ENCODE measurements at regions not wholly inside any gene's neighbourhood (a gene's known extent, or its start where the extent isn't known, plus 50 kb on each side); places are given as distances from the start of the nearest gene placed in this dataset.

GRCh38 chr21:31397515-31397926, 53.5 kb upstream of the TIAM1 start:
- no peak for DNase-seq (ENCODE audit: low spot score)
- Histone ChIP-seq H3K4me1 (peaks cover 25% of the 10 kb centered on the region), H3F3A (ENCODE audit: low read depth) (no peaks in the 10 kb centered on the region), H3K4me2 (peak overlapping the region; percentile 29), H3K9me3 (ENCODE audit: low read depth) (no peaks in the 10 kb centered on the region), H3K27me3 (no peaks in the 10 kb centered on the region), H3K79me2 (ENCODE audit: low read depth) (peaks cover 32% of the 10 kb centered on the region), H3K27ac (peak overlapping the region; percentile 13), H2AFZ (replicated peaks) (no peak overlapping the region), H4K20me1 (ENCODE audit: low read depth) (peaks cover 15% of the 10 kb centered on the region), H3K9ac (no peak overlapping the region), H3K36me3 (no peaks in the 10 kb centered on the region), H3K4me3 (no peak overlapping the region)
- no peak for TF ChIP-seq EZH2phosphoT487 (IDR thresholded peaks at IDR 0.05)
- TF ChIP-seq EZH2 (IDR thresholded peaks at IDR 0.05) = no peak
- no peak for TF ChIP-seq CTCF (IDR thresholded peaks at IDR 0.05)
- peak overlapping the region; percentile 84 for H3K27ac Mint-ChIP-seq
- no peaks in the 10 kb centered on the region for H3K9me3 Mint-ChIP-seq
- H3K36me3 Mint-ChIP-seq = peaks cover 5% of the 10 kb centered on the region
- no peak overlapping the region for H3K4me3 Mint-ChIP-seq
- no peaks in the 10 kb centered on the region for H3K27me3 Mint-ChIP-seq (ENCODE audit: insufficient read depth, low read depth)
- H3K4me1 Mint-ChIP-seq = peaks cover 44% of the 10 kb centered on the region

GRCh38 chr21:31397030-31397429, 53.0 kb upstream of the TIAM1 start:
- TF ChIP-seq EZH2 (IDR thresholded peaks at IDR 0.05) (no peak), CTCF (IDR thresholded peaks at IDR 0.05) (no peak), EZH2phosphoT487 (IDR thresholded peaks at IDR 0.05) (no peak)

GRCh38 chr21:31396399-31396798, 52.3 kb upstream of the TIAM1 start:
- Mint-ChIP-seq H3K27me3 (ENCODE audit: insufficient read depth, low read depth) (no peaks in the 10 kb centered on the region), H3K4me3 (no peak overlapping the region)

More at GRCh38 chr21:31397030-31397429, 53.0 kb upstream of the TIAM1 start:
- Histone ChIP-seq H3K79me2 (ENCODE audit: low read depth) (peaks cover 30% of the 10 kb centered on the region), H3K9me3 (ENCODE audit: low read depth) (no peaks in the 10 kb centered on the region), H3K27me3 (no peaks in the 10 kb centered on the region), H3K4me1 (peaks cover 25% of the 10 kb centered on the region), H3K9ac (no peak overlapping the region), H3F3A (ENCODE audit: low read depth) (no peaks in the 10 kb centered on the region), H4K20me1 (ENCODE audit: low read depth) (peaks cover 15% of the 10 kb centered on the region), H3K4me3 (no peak overlapping the region), H2AFZ (replicated peaks) (no peak overlapping the region), H3K4me2 (no peak overlapping the region), H3K27ac (no peak overlapping the region), H3K36me3 (no peaks in the 10 kb centered on the region)
- Mint-ChIP-seq H3K9me3 (no peaks in the 10 kb centered on the region), H3K4me1 (peaks cover 44% of the 10 kb centered on the region), H3K27ac (peak overlapping the region; percentile 84), H3K4me3 (no peak overlapping the region), H3K36me3 (peaks cover 6% of the 10 kb centered on the region), H3K27me3 (ENCODE audit: insufficient read depth, low read depth) (no peaks in the 10 kb centered on the region)
- DNase-seq (ENCODE audit: low spot score) = no peak

More at GRCh38 chr21:31396399-31396798, 52.3 kb upstream of the TIAM1 start:
- H3F3A ChIP-seq (ENCODE audit: low read depth) = no peaks in the 10 kb centered on the region
- no peak overlapping the region for H3K9ac ChIP-seq
- Mint-ChIP-seq H3K27ac (no peak overlapping the region), H3K36me3 (peaks cover 6% of the 10 kb centered on the region), H3K9me3 (no peaks in the 10 kb centered on the region), H3K4me1 (peaks cover 44% of the 10 kb centered on the region)
- no peak overlapping the region for H3K27ac ChIP-seq
- no peak for DNase-seq (ENCODE audit: low spot score)
- no peak overlapping the region for H3K4me3 ChIP-seq
- TF ChIP-seq CTCF (IDR thresholded peaks at IDR 0.05) (no peak), EZH2phosphoT487 (IDR thresholded peaks at IDR 0.05) (no peak), EZH2 (IDR thresholded peaks at IDR 0.05) (no peak)
- no peaks in the 10 kb centered on the region for H3K9me3 ChIP-seq (ENCODE audit: low read depth)
- H3K36me3 ChIP-seq = no peaks in the 10 kb centered on the region
- peaks cover 25% of the 10 kb centered on the region for H3K4me1 ChIP-seq
- H3K4me2 ChIP-seq = no peak overlapping the region
- peaks cover 15% of the 10 kb centered on the region for H4K20me1 ChIP-seq (ENCODE audit: low read depth)
- H3K79me2 ChIP-seq (ENCODE audit: low read depth) = peaks cover 24% of the 10 kb centered on the region
- no peak overlapping the region for H2AFZ ChIP-seq (replicated peaks)
- no peaks in the 10 kb centered on the region for H3K27me3 ChIP-seq
